ENCODE measurements at regions not wholly inside any gene's neighbourhood (a gene's known extent, or its start where the extent isn't known, plus 50 kb on each side); places are given as distances from the start of the nearest gene placed in this dataset.

- no peak overlapping the region for H3K27ac ChIP-seq (ENCODE audit: low read depth, low read length)
- no peak for TF ChIP-seq CTCF (IDR thresholded peaks at IDR 0.05; ENCODE audit: low read depth, low read length)
- CTCF ChIA-PET, result no interaction called here
- no peak for DNase-seq (ENCODE audit: low read depth, low spot score)
- H3K27me3 ChIP-seq (ENCODE audit: control insufficient read depth, insufficient read depth, low read length), result no peaks in the 10 kb centered on the region
- H3K4me3 ChIP-seq (ENCODE audit: low read depth, low read length), result no peak overlapping the region
- POLR2A ChIA-PET, result no interaction called here
- H3K9me3 ChIP-seq (ENCODE audit: control insufficient read depth, insufficient read depth, low read length), result no peaks in the 10 kb centered on the region
These were observed 496.6 kb upstream of the EPHA7 start for GRCh38 chr6:93915961-93916360.

DNA sequence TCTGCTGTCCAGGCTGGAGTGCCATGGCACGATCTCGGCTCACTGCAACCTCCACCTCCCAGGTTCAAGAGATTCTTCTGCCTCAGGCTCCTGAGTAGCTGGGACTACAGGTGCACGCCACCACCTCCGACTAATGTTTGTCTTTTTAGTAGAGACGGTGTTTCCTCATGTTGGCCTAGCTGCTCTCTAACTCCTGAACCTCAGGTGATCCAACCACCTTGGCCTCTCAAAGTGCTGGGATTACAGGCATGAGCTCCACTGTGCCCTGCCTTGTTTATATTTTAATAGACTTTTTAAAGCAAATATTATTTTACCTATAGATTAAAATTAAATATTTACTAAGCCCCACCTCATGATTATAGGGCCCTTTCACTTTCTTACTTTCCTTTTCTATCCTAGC lies 483.2 kb upstream of the EPHA7 start:
- TF ChIP-seq CTCF (IDR thresholded peaks at IDR 0.05; ENCODE audit: low read depth, low read length), result no peak
- H3K27ac ChIP-seq (ENCODE audit: low read depth, low read length), result no peak overlapping the region
- ChIA-PET CTCF (no interaction called here), POLR2A (no interaction called here)
- DNase-seq (ENCODE audit: low read depth, low spot score), result no peak
- peaks cover 3% of the 10 kb centered on the region; the same call in 1 of the 2 replicates for H3K9me3 ChIP-seq (ENCODE audit: control insufficient read depth, insufficient read depth, low read length)
- no peak overlapping the region for H3K4me3 ChIP-seq (ENCODE audit: low read depth, low read length)
- no peaks in the 10 kb centered on the region for H3K27me3 ChIP-seq (ENCODE audit: control insufficient read depth, insufficient read depth, low read length)

DNA sequence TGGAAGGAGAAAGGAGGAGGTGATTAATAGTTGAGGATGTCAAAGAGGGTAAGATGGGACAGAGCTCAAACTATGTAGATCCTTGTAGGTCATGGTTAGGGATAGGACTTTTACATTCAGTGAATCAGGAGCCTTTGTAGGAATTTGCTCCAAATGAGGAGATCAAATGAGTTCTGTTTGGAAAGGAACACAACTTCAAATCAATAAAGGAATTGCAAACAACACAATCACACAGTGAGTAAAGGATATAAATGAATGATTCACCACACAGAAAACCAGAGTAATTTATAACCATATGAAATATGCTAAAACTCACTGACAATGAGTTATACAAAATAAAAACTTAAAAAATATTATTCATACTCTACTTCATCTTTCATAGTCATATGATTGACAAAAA lies 480.8 kb upstream of the EPHA7 start:
- POLR2A ChIA-PET, result no interaction called here
- no peaks in the 10 kb centered on the region for H3K27me3 ChIP-seq (ENCODE audit: control insufficient read depth, insufficient read depth, low read length)
- CTCF ChIA-PET, result no interaction called here
- peaks cover 3% of the 10 kb centered on the region; the same call in 1 of the 2 replicates for H3K9me3 ChIP-seq (ENCODE audit: control insufficient read depth, insufficient read depth, low read length)
- TF ChIP-seq CTCF (IDR thresholded peaks at IDR 0.05; ENCODE audit: low read depth, low read length), result no peak
- no peak overlapping the region for H3K27ac ChIP-seq (ENCODE audit: low read depth, low read length)
- H3K4me3 ChIP-seq (ENCODE audit: low read depth, low read length), result no peak overlapping the region
- DNase-seq (ENCODE audit: low read depth, low spot score), result no peak

DNA sequence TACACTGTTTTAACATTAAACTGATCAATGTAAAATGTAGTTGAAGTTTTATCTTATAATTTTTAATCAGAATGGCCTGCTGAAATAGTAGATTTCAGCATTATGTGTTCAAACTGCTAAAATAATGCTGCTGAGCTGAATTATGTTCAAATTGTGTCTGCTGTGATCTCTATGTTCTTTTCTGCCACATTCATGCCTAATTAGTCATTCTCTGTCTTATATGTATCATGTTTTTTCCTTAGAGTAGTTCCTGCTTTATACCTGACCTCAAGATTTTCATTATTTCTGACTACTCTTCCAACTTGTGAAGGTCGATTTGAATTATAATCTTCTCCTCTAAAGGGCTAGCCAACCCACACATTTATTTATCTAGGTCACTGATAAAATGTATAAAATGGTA lies 476.7 kb upstream of the EPHA7 start:
- no peaks in the 10 kb centered on the region for H3K27me3 ChIP-seq (ENCODE audit: control insufficient read depth, insufficient read depth, low read length)
- no peak overlapping the region for H3K4me3 ChIP-seq (ENCODE audit: low read depth, low read length)
- CTCF ChIA-PET, result no interaction called here
- TF ChIP-seq CTCF (IDR thresholded peaks at IDR 0.05; ENCODE audit: low read depth, low read length), result no peak
- DNase-seq (ENCODE audit: low read depth, low spot score), result no peak
- H3K27ac ChIP-seq (ENCODE audit: low read depth, low read length), result no peak overlapping the region
- POLR2A ChIA-PET, result no interaction called here
- H3K9me3 ChIP-seq (ENCODE audit: control insufficient read depth, insufficient read depth, low read length), result no peaks in the 10 kb centered on the region; the same call in 1 of the 2 replicates

GRCh38 chr6:93894521-93894920 lies 475.2 kb upstream of the EPHA7 start:
- Histone ChIP-seq H3K27ac (ENCODE audit: low read depth, low read length) (no peak overlapping the region), H3K9me3 (ENCODE audit: control insufficient read depth, insufficient read depth, low read length) (no peaks in the 10 kb centered on the region; the same call in 1 of the 2 replicates), H3K27me3 (ENCODE audit: control insufficient read depth, insufficient read depth, low read length) (no peaks in the 10 kb centered on the region), H3K4me3 (ENCODE audit: low read depth, low read length) (no peak overlapping the region)
- POLR2A ChIA-PET, result no interaction called here
- no peak for TF ChIP-seq CTCF (IDR thresholded peaks at IDR 0.05; ENCODE audit: low read depth, low read length)
- CTCF ChIA-PET, result no interaction called here
- DNase-seq (ENCODE audit: low read depth, low spot score), result no peak
